IMR-90 (cell line): ENCODE measurements at regions not wholly inside any gene's neighbourhood (a gene's known extent, or its start where the extent isn't known, plus 50 kb on each side); places are given as distances from the start of the nearest gene placed in this dataset.

Experiments used
- BHLHE40 ChIP-seq: fragments of 150-350 bp; IDR thresholded peaks from 2 replicates; pipeline ENCODE4 v1.6.1; 2016; ENCODE audit warnings: mild to moderate bottlenecking, low read depth, low read length
- CEBPB ChIP-seq: IDR thresholded peaks from 2 replicates; pipeline ENCODE4 v1.6.1; 2012; ENCODE audit warnings: low read depth, low read length, improper control_type of control experiment
- CHD1 ChIP-seq: IDR thresholded peaks from 2 replicates; pipeline ENCODE4 v1.6.1; 2012; ENCODE audit warnings: low read depth, low read length, improper control_type of control experiment
- CTCF ChIP-seq: conservative IDR thresholded peaks from 2 replicates; pipeline ENCODE4 v1.5.1; 2012; ENCODE audit warnings: mild to moderate bottlenecking, low read depth, low read length, improper control_type of control experiment
- ELK1 ChIP-seq: fragments of 150-350 bp; IDR thresholded peaks from 2 replicates; pipeline ENCODE4 v1.6.1; 2016; ENCODE audit warnings: low read depth, mild to moderate bottlenecking, low read length, moderate library complexity, borderline replicate concordance
- FOS ChIP-seq: fragments of 150-350 bp; IDR thresholded peaks from 2 replicates; pipeline ENCODE4 v1.6.1; 2016; ENCODE audit warnings: low read depth, low read length
- MAFK ChIP-seq: IDR thresholded peaks from 2 replicates; pipeline ENCODE4 v1.6.1; 2012; ENCODE audit warnings: low read depth, low read length, improper control_type of control experiment
- POLR2A ChIP-seq: IDR thresholded peaks from 2 replicates; pipeline ENCODE4 v1.6.1; 2012; ENCODE audit warnings: mild to moderate bottlenecking, low read depth, low read length
- RAD21 ChIP-seq: IDR thresholded peaks from 2 replicates; pipeline ENCODE4 v1.6.1; 2012; ENCODE audit warnings: low read length, improper control_type of control experiment
- RCOR1 ChIP-seq: IDR thresholded peaks from 2 replicates; pipeline ENCODE4 v1.6.1; 2012; ENCODE audit warnings: mild to moderate bottlenecking, low read length, improper control_type of control experiment; ENCODE audit not compliant: insufficient replicate concordance
- RFX5 ChIP-seq: IDR thresholded peaks from 2 replicates; pipeline ENCODE4 v1.8.0; 2012; ENCODE audit warnings: low read depth, mild to moderate bottlenecking, low read length, moderate library complexity
- SMC3 ChIP-seq: fragments of 150-350 bp; IDR thresholded peaks from 2 replicates; pipeline ENCODE4 v1.6.1; 2016; ENCODE audit warnings: low read depth, mild to moderate bottlenecking, antibody characterized with exemption, low read length, moderate library complexity

- no peak for TF ChIP-seq POLR2A
- no peak for TF ChIP-seq RAD21
- TF ChIP-seq CTCF, result no peak
- no peak for TF ChIP-seq RCOR1
- TF ChIP-seq CEBPB, result no peak
- no peak for TF ChIP-seq MAFK
- no peak for TF ChIP-seq CHD1
- no peak for TF ChIP-seq RFX5
- no peak for TF ChIP-seq FOS
- TF ChIP-seq ELK1, result no peak
- TF ChIP-seq SMC3, result no peak
- no peak for TF ChIP-seq BHLHE40
These were observed 374.3 kb upstream of the XYLT1 start for GRCh38 chr16:17845031-17845430.
